ENCODE measurements at regions not wholly inside any gene's neighbourhood (a gene's known extent, or its start where the extent isn't known, plus 50 kb on each side); places are given as distances from the start of the nearest gene placed in this dataset.

DNA sequence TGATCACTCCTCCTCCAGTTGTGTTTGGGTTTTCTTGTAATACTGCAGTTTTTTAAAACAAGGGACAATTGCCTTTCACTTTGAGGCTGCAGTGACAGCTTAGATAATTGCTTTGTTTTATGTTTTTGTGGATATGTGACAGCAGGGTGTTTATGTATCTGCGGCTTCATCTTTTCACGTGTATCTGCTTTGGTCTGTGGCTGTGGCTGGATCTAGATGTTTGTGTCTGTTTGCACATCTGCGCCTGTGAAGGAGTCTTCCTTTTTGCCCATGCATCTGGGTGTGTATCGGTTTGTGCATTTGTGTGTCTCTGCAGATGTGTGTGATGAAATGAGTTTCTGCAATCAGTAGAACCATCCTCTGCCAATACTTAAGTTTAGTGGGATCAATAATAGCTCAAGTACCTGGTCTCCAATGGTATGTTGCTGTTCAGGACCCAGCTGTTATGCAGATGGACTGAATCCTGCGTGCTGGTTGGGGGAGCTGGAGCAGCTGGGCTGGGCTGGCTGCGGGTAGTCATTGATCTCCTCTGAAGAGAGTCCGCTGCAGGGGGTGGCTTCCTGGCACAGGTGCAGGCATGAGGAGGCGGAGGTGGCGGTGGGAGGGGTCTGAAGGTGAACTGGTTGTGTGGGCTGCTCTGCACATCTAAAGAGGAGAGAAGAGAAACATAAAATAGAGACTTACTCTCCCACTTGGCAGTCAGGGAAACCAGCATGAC is 390.3 kb downstream of the SH2D1A start:
- TF ChIP-seq YY1 (IDR thresholded peaks at IDR 0.05; ENCODE audit: insufficient read depth, insufficient read length) = no peak
- no peak for TF ChIP-seq ZNF274 (IDR thresholded peaks at IDR 0.05; ENCODE audit: low read depth, low read length)
